HG02588 (cell line): ENCODE measurements at regions not wholly inside any gene's neighbourhood (a gene's known extent, or its start where the extent isn't known, plus 50 kb on each side); places are given as distances from the start of the nearest gene placed in this dataset.

Experiments used
- ATAC-seq: cut with Tn5 transposase; IDR thresholded peaks from one replicate; pipeline ENCODE4 v1.9.1; 2021; ENCODE audit warnings: mild to moderate bottlenecking, moderate library complexity; ENCODE audit not compliant: unreplicated experiment

- no peak for ATAC-seq
Observed at GRCh38 chr2:78549766-78550165, 475.7 kb upstream of the REG3G start.

- no peak for ATAC-seq
Observed at GRCh38 chr2:78553866-78554647, 471.4 kb upstream of the REG3G start.

GRCh38 chr2:78561876-78562275 lies 463.6 kb upstream of the REG3G start:
- ATAC-seq, result no peak

- ATAC-seq, result no peak
Observed at GRCh38 chr2:78564666-78565065, 460.8 kb upstream of the REG3G start.

GRCh38 chr2:78568782-78569373 lies 456.6 kb upstream of the REG3G start:
- ATAC-seq, result no peak

GRCh38 chr2:78576409-78576808 lies 449.1 kb upstream of the REG3G start:
- ATAC-seq, result no peak

- no peak for ATAC-seq
Observed at GRCh38 chr2:78585871-78586270, 439.6 kb upstream of the REG3G start.

- no peak for ATAC-seq
Observed at GRCh38 chr2:78586316-78586715, 439.2 kb upstream of the REG3G start.

GRCh38 chr2:78589871-78590270 lies 435.6 kb upstream of the REG3G start:
- ATAC-seq, result no peak

GRCh38 chr2:78592491-78592890 lies 433.0 kb upstream of the REG3G start:
- ATAC-seq, result no peak

GRCh38 chr2:78601113-78601512 lies 424.4 kb upstream of the REG3G start:
- no peak for ATAC-seq

GRCh38 chr2:78602862-78603261 lies 422.6 kb upstream of the REG3G start:
- ATAC-seq, result no peak

GRCh38 chr2:78606895-78607294 lies 418.6 kb upstream of the REG3G start:
- ATAC-seq, result no peak

- no peak for ATAC-seq
Observed at GRCh38 chr2:78614726-78615125, 410.8 kb upstream of the REG3G start.

GRCh38 chr2:78615956-78616355 lies 409.5 kb upstream of the REG3G start:
- ATAC-seq, result no peak

GRCh38 chr2:78634425-78634824 lies 391.1 kb upstream of the REG3G start:
- no peak for ATAC-seq

GRCh38 chr2:78644854-78645253 lies 380.6 kb upstream of the REG3G start:
- no peak for ATAC-seq

- no peak for ATAC-seq
Observed at GRCh38 chr2:78646533-78647364, 378.8 kb upstream of the REG3G start.

GRCh38 chr2:78648558-78648957 lies 376.9 kb upstream of the REG3G start:
- ATAC-seq, result no peak

- ATAC-seq, result no peak
Observed at GRCh38 chr2:78654941-78655340, 370.6 kb upstream of the REG3G start.

- ATAC-seq, result no peak
Observed at GRCh38 chr2:78676921-78677696, 348.4 kb upstream of the REG3G start.
